ENCODE measurements at regions not wholly inside any gene's neighbourhood (a gene's known extent, or its start where the extent isn't known, plus 50 kb on each side); places are given as distances from the start of the nearest gene placed in this dataset.

GRCh38 chr2:7392076-7392787 is 475.0 kb downstream of the RNF144A start:
- no peak for DNase-seq

GRCh38 chr2:7394195-7394594 is 477.0 kb downstream of the RNF144A start:
- no peak for DNase-seq

- no peak for DNase-seq
These were observed 483.4 kb downstream of the RNF144A start for GRCh38 chr2:7400628-7401027.

- DNase-seq: no peak
These were observed 486.0 kb downstream of the RNF144A start for GRCh38 chr2:7403092-7403775.

- DNase-seq: no peak
These were observed 488.9 kb downstream of the RNF144A start for GRCh38 chr2:7405861-7406715.

- DNase-seq: no peak
These were observed 489.8 kb downstream of the RNF144A start for GRCh38 chr2:7407001-7407400.

GRCh38 chr2:7407906-7408680 is 490.9 kb downstream of the RNF144A start:
- no peak for DNase-seq

GRCh38 chr2:7411691-7412090 is 494.5 kb downstream of the RNF144A start:
- no peak for DNase-seq

GRCh38 chr2:7417845-7418742 is 500.9 kb downstream of the RNF144A start:
- no peak for DNase-seq

- no peak for DNase-seq
These were observed 502.0 kb downstream of the RNF144A start for GRCh38 chr2:7419186-7419585.

- no peak for DNase-seq
These were observed 502.7 kb downstream of the RNF144A start for GRCh38 chr2:7419814-7420311.

- no peak for DNase-seq
These were observed 503.3 kb downstream of the RNF144A start for GRCh38 chr2:7420530-7420929.

GRCh38 chr2:7424481-7424880 is 507.3 kb downstream of the RNF144A start:
- DNase-seq: no peak

GRCh38 chr2:7427293-7428060 is 510.3 kb downstream of the RNF144A start:
- DNase-seq: peak; percentile 73

GRCh38 chr2:7428454-7429204 is 511.4 kb downstream of the RNF144A start:
- DNase-seq: peak; percentile 50

GRCh38 chr2:7429733-7430132 is 512.5 kb downstream of the RNF144A start:
- no peak for DNase-seq

- DNase-seq: no peak
These were observed 513.2 kb downstream of the RNF144A start for GRCh38 chr2:7430421-7430868.

- DNase-seq: peak; percentile 82
These were observed 513.8 kb downstream of the RNF144A start for GRCh38 chr2:7430869-7431641.

GRCh38 chr2:7432436-7432835 is 515.2 kb downstream of the RNF144A start:
- DNase-seq: peak; percentile 24
